ENCODE measurements at regions not wholly inside any gene's neighbourhood (a gene's known extent, or its start where the extent isn't known, plus 50 kb on each side); places are given as distances from the start of the nearest gene placed in this dataset.

GRCh38 chr1:90100566-90100965 lies 105.7 kb downstream of the ZNF326 start:
- TF ChIP-seq CTCF (IDR thresholded peaks at IDR 0.05) (no peak), POLR2A (IDR thresholded peaks at IDR 0.05) (no peak)
